GM19043 (cell line): ENCODE measurements at regions not wholly inside any gene's neighbourhood (a gene's known extent, or its start where the extent isn't known, plus 50 kb on each side); places are given as distances from the start of the nearest gene placed in this dataset.

Source experiments
- ATAC-seq: cut with Tn5 transposase; IDR thresholded peaks from one replicate; pipeline ENCODE4 v1.9.1; 2021; ENCODE audit warnings: low read depth; ENCODE audit not compliant: unreplicated experiment

GRCh38 chr12:70150230-70150629, 93.0 kb upstream of the CNOT2 start:
- no peak for ATAC-seq

- ATAC-seq: no peak
These were observed 91.2 kb upstream of the CNOT2 start for GRCh38 chr12:70151993-70152392.

GRCh38 chr12:70154087-70154638, 89.1 kb upstream of the CNOT2 start:
- no peak for ATAC-seq

DNA sequence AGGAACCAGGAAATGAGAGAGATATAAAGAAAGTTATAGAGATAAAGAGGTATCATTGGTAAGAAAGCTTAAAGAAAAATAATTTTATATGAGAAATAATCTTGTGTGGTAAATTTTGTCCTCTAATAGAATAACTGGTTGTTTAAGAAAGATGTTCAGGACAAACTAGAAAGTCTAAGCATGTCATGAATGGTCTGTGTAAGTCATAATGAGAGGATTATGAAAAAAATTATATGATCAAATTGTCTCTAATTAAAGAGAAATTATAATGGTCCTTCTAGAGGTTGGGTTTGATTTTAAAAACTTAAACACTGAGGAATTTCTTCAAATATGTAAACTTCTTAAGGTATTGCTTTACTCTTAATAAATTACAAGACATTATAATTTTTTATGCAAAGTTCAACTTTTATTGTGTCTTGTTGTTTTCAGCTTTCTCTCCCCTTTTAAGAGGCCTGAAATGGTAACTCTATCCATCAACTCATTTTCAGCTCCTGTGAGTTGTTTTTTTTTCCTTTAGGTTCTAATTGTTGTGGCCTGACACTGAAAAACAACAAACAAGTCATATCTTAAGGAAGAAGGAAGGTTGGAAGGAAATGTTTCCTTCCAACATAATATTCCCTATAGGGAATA, 88.2 kb upstream of the CNOT2 start:
- ATAC-seq: no peak

- no peak for ATAC-seq
These were observed 86.1 kb upstream of the CNOT2 start for GRCh38 chr12:70157099-70157498.

GRCh38 chr12:70165450-70165849, 77.8 kb upstream of the CNOT2 start:
- no peak for ATAC-seq

GRCh38 chr12:70176290-70176689, 66.9 kb upstream of the CNOT2 start:
- ATAC-seq: no peak

DNA sequence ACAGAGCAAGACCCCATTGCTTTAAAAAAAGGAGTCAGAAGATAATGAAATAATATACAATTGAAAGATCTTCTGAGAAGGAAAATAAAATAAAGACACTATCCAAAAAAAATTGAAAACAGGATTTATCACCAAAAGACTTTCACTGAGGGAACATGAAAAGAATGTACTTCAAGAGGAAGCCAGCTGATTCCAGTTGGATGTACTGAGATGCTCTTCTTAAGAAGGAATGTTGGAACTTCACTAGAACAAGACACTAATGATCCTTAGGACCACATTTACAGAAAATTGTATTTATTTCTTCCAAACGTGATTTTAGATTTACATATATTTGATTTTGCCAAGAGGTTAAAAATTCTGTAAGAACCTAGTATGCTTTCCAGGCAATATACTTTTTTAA, 65.6 kb upstream of the CNOT2 start:
- no peak for ATAC-seq

DNA sequence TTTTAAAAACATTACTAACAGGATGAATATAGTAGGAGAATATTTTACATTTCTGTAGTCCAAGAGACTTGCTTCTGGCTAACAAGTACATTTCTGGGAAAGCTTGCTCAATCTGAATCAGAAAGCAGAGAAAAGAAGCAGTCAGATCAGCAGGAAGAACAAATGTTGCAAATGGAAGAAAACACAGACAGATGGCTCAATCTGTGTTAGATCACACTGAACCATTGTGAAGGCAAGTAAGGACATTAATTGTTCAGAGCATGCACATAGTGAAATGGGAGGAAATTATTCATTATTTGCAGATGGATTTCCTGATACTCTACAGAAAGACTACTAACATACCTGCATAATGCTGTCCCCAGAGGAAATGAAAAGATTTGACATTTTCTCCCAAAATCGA, 65.2 kb upstream of the CNOT2 start:
- ATAC-seq: no peak

- ATAC-seq: no peak
These were observed 63.1 kb upstream of the CNOT2 start for GRCh38 chr12:70180130-70180529.

GRCh38 chr12:70185301-70185700, 57.9 kb upstream of the CNOT2 start:
- ATAC-seq: no peak

- ATAC-seq: no peak
These were observed 56.8 kb upstream of the CNOT2 start for GRCh38 chr12:70186436-70186835.

- ATAC-seq: no peak
These were observed 52.8 kb upstream of the CNOT2 start for GRCh38 chr12:70190262-70191010.
